Nephron progenitor cell (in vitro differentiated cells): ENCODE measurements at regions not wholly inside any gene's neighbourhood (a gene's known extent, or its start where the extent isn't known, plus 50 kb on each side); places are given as distances from the start of the nearest gene placed in this dataset.
"Not testable (repeated sequence)": the region's sequence is repeated elsewhere in the genome, so short reads cannot be mapped to it uniquely, and the experiment has no call there.

ENCODE experiments used
- DNase-seq: peaks from one replicate; pipeline ENCODE4 v3.0.0; 2021
- H3K27ac Mint-ChIP-seq: 2 replicates; pipeline ENCODE4 v1.8.0; 2021; ENCODE audit warnings: mild to moderate bottlenecking, moderate library complexity, mixed read lengths
- H3K27me3 Mint-ChIP-seq: 2 replicates; pipeline ENCODE4 v1.8.0; 2021; ENCODE audit warnings: mild to moderate bottlenecking, low read depth, mixed read lengths; ENCODE audit not compliant: poor library complexity
- H3K36me3 Mint-ChIP-seq: 2 replicates; pipeline ENCODE4 v1.8.0; 2021; ENCODE audit warnings: low read depth, mixed read lengths
- H3K4me1 Mint-ChIP-seq: 2 replicates; pipeline ENCODE4 v1.8.0; 2021; ENCODE audit warnings: mixed read lengths
- H3K4me3 Mint-ChIP-seq: 2 replicates; pipeline ENCODE4 v1.8.0; 2021; ENCODE audit warnings: mild to moderate bottlenecking, moderate library complexity, mixed read lengths
- H3K9me3 Mint-ChIP-seq: 2 replicates; pipeline ENCODE4 v1.8.0; 2021; ENCODE audit warnings: mild to moderate bottlenecking, moderate library complexity, mixed read lengths
- TF ChIP-seq, protein P1 (sequence below): fragments of 200-600 bp; sonication (generic); IDR thresholded peaks from 2 replicates; pipeline ENCODE4 v1.5.0; 2021; ENCODE audit warnings: antibody characterized with exemption

DNA sequence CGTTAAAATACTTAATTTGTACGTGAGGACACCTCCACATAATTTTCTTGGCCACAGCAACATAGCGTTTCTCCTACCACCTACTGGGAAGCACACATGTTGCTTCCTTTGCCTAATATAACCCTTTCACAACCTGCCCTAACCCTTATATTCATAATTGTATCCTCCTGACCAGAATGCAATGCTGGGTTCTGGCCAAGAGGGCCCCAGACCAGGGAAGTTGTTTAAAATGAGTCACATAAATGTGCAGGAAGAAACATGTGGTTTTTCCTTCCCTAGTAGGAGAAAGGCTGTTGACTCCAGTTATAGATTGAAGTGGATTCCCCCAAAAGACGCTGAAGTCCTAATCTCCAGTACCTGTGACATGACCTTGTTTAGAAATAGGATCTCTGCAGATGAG lies 187.3 kb downstream of the NUFIP1 start:
- Mint-ChIP-seq H3K27ac (no peak overlapping the region), H3K9me3 (no peaks in the 10 kb centered on the region), H3K27me3 (peaks cover 2% of the 10 kb centered on the region)

DNA sequence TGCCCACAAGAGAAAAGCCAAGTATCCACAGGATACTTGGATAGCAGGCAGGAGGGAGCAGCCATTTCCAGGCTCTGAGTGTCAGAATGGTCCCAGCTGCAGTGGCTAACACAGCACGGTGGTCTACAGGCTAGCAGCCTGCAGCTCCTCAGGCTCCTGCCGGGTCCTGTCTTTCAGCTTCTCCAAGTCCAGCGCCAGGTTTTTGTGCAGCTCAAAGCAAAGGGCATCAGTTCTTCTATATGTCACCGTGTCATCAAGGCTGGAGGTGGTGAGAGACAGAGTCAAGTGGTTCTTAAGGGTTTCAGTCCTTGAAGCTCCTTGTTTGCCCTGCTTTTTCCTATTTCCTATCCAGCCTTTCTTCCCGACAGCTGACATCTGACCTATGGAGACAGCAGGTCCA lies 188.6 kb downstream of the NUFIP1 start:
- Mint-ChIP-seq H3K4me3 (no peak overlapping the region), H3K27ac (no peak overlapping the region), H3K9me3 (no peaks in the 10 kb centered on the region), H3K36me3 (no peaks in the 10 kb centered on the region), H3K4me1 (no peaks in the 10 kb centered on the region), H3K27me3 (peaks cover 2% of the 10 kb centered on the region)
- TF ChIP-seq, protein P1, sequence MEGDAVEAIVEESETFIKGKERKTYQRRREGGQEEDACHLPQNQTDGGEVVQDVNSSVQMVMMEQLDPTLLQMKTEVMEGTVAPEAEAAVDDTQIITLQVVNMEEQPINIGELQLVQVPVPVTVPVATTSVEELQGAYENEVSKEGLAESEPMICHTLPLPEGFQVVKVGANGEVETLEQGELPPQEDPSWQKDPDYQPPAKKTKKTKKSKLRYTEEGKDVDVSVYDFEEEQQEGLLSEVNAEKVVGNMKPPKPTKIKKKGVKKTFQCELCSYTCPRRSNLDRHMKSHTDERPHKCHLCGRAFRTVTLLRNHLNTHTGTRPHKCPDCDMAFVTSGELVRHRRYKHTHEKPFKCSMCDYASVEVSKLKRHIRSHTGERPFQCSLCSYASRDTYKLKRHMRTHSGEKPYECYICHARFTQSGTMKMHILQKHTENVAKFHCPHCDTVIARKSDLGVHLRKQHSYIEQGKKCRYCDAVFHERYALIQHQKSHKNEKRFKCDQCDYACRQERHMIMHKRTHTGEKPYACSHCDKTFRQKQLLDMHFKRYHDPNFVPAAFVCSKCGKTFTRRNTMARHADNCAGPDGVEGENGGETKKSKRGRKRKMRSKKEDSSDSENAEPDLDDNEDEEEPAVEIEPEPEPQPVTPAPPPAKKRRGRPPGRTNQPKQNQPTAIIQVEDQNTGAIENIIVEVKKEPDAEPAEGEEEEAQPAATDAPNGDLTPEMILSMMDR = no peak
- no peak for DNase-seq

More for the DNA sequence above, 187.3 kb downstream of the NUFIP1 start:
- Mint-ChIP-seq H3K4me3 (no peak overlapping the region), H3K36me3 (no peaks in the 10 kb centered on the region), H3K4me1 (no peaks in the 10 kb centered on the region)
- TF ChIP-seq, protein P1 = no peak
- DNase-seq = no peak

DNA sequence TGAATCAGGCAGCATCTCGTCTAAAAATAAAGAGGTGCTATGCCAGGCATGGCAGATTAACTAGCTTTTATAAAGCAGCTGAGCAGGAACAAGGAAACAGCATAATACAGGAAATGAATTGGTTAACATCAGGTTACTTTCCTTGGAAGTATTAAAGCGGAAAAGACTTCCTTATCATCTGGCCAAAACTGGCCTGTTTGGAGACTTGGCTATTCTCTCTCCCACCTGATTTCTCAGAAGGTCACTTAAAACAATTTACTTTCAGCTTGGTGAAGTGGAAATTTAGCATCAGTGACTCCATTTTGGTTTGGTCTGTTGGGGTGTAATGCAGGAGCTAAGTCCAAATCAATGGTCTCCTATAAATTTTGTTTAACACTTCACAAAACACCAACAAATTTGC lies 191.6 kb downstream of the NUFIP1 start:
- TF ChIP-seq, protein P1 = no peak
- DNase-seq = no peak
- Mint-ChIP-seq H3K4me3 (no peak overlapping the region), H3K27ac (no peak overlapping the region), H3K27me3 (peaks cover 2% of the 10 kb centered on the region), H3K4me1 (no peaks in the 10 kb centered on the region), H3K36me3 (no peaks in the 10 kb centered on the region), H3K9me3 (no peaks in the 10 kb centered on the region)

DNA sequence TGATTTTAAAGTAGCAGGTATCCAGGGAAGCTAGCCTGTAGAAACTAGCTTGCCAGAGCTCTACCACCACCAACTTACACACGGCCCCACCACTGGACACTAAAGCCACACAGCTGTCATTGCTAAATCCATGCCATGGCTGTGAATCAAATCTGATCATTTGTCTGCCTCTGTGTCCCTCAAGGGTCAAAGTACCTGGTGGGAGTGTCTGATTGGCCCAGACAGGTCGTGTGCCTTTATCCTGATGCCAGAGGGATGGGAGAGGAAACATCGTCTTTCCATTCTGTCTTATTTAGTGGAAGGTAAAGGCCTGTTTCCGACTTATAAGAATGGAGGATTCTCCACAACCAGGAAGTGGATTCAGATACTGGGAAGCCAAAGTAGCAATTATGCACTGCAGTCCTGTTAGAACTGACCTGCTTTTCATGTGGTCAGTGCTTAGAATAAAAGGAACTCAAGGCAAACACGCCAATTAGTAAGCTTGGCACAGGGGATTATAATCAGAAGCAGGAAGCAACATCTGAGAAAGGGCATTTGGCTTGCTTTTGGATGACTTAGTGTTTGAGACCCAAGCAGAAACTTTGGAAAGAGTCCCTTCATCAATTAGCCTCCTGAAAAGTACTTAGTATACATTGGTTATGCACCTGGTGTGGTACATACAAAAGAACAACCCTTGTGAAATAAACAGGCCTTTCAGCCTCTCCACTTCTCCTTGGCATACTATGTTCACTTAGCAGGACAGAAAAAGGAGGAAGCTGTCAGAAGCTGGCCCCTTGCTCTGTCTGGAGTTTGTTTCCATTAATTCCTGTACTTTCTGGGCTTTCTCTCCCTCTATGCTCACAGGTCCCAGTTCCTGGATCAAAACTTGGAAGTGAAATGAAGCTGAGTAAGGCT lies 192.4 kb downstream of the NUFIP1 start:
- no peak for DNase-seq
- Mint-ChIP-seq H3K4me3 (no peak overlapping the region), H3K27me3 (peaks cover under 1% of the 10 kb centered on the region), H3K36me3 (no peaks in the 10 kb centered on the region), H3K27ac (no peak overlapping the region), H3K4me1 (no peaks in the 10 kb centered on the region), H3K9me3 (no peaks in the 10 kb centered on the region)
- TF ChIP-seq, protein P1 = no peak

DNA sequence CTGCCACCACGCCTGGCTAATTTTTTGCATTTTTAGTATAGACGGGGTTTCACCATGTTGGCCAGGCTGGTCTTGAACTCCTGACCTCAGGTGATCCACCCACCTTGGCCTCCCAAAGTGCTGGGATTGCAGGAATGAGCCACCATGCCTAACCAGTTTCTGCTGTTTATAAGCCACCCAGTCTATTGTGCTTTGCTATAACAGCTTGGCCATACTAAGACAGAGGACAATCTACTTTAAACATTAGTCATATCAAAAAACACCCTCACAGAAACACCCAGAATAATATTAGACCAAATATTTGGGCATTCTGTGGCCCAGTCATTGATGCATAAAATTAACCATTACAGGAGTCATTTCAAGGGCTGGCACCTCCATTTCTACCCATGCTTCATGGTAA lies 193.2 kb downstream of the NUFIP1 start:
- not testable (repeated sequence) for H3K4me1 Mint-ChIP-seq, H3K9me3 Mint-ChIP-seq, H3K27ac Mint-ChIP-seq, DNase-seq, H3K4me3 Mint-ChIP-seq, H3K36me3 Mint-ChIP-seq, H3K27me3 Mint-ChIP-seq

DNA sequence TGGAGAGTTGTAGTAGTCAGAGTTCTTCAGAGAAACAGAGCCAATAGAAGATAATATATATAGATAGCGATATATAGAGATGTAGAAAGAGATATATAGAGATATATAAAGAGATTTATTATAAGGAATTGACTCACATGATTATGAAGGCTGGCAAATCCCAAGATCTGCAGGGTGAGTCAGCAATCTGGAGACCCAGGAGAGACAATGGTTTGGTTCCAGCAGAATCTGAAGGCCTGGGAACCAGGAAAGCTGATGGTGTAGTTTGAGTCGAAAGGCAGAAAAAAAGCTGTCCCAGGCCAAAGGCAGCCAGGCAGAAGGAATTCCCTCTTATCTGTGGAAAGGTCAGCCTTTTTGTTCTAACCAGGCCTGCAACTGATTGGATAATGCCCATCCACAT lies 194.1 kb downstream of the NUFIP1 start:
- no peak overlapping the region for H3K27ac Mint-ChIP-seq
- H3K27me3 Mint-ChIP-seq = no peaks in the 10 kb centered on the region
- no peak for DNase-seq
- no peak overlapping the region for H3K4me3 Mint-ChIP-seq
- no peaks in the 10 kb centered on the region for H3K4me1 Mint-ChIP-seq
- no peaks in the 10 kb centered on the region for H3K9me3 Mint-ChIP-seq
- TF ChIP-seq, protein P1 = no peak
- H3K36me3 Mint-ChIP-seq = no peaks in the 10 kb centered on the region
